Left kidney (tissue), 1 donor: ENCODE measurements at regions not wholly inside any gene's neighbourhood (a gene's known extent, or its start where the extent isn't known, plus 50 kb on each side); places are given as distances from the start of the nearest gene placed in this dataset.

Source experiments
- DNase-seq: peaks from one replicate; pipeline ENCODE4 v3.0.0-alpha.2; 2013

- DNase-seq, result no peak
Measured at GRCh38 chr2:163368655-163369054, 367.2 kb downstream of the FIGN start.

- no peak for DNase-seq
Measured at GRCh38 chr2:163367825-163368582, 367.8 kb downstream of the FIGN start.

GRCh38 chr2:163364736-163365135 is 371.1 kb downstream of the FIGN start:
- DNase-seq, result no peak

GRCh38 chr2:163353551-163353950 is 382.3 kb downstream of the FIGN start:
- DNase-seq, result no peak

GRCh38 chr2:163351966-163352365 is 383.8 kb downstream of the FIGN start:
- DNase-seq, result no peak

- DNase-seq, result no peak
Measured at GRCh38 chr2:163351143-163351542, 384.7 kb downstream of the FIGN start.

GRCh38 chr2:163348857-163349380 is 386.9 kb downstream of the FIGN start:
- peak; percentile 37 for DNase-seq

- peak; percentile 74 for DNase-seq
Measured at GRCh38 chr2:163347982-163348856, 387.6 kb downstream of the FIGN start.

- DNase-seq, result peak; percentile 81
Measured at GRCh38 chr2:163345795-163346573, 389.8 kb downstream of the FIGN start.

GRCh38 chr2:163343316-163343715 is 392.5 kb downstream of the FIGN start:
- DNase-seq, result no peak

GRCh38 chr2:163341426-163341825 is 394.4 kb downstream of the FIGN start:
- DNase-seq, result no peak

- no peak for DNase-seq
Measured at GRCh38 chr2:163338270-163338669, 397.5 kb downstream of the FIGN start.

GRCh38 chr2:163324677-163325076 is 411.1 kb downstream of the FIGN start:
- no peak for DNase-seq

- DNase-seq, result no peak
Measured at GRCh38 chr2:163319006-163319405, 416.8 kb downstream of the FIGN start.

GRCh38 chr2:163314712-163315111 is 421.1 kb downstream of the FIGN start:
- DNase-seq, result no peak

- DNase-seq, result no peak
Measured at GRCh38 chr2:163312713-163313112, 423.1 kb downstream of the FIGN start.

GRCh38 chr2:163306647-163307046 is 429.2 kb downstream of the FIGN start:
- DNase-seq, result no peak

GRCh38 chr2:163302141-163302540 is 433.7 kb downstream of the FIGN start:
- DNase-seq, result no peak

- no peak for DNase-seq
Measured at GRCh38 chr2:163291790-163292189, 444.0 kb downstream of the FIGN start.

- DNase-seq, result no peak
Measured at GRCh38 chr2:163281717-163282116, 443.1 kb upstream of the KCNH7 start.

- no peak for DNase-seq
Measured at GRCh38 chr2:163269374-163270021, 430.9 kb upstream of the KCNH7 start.

GRCh38 chr2:163266772-163267171 is 428.2 kb upstream of the KCNH7 start:
- no peak for DNase-seq
